Activated naive CD4-positive, alpha-beta T cell treated with anti-CD3 and anti-CD28 coated beads, Interleukin-2, amount 50 U/mL, for 72 hours (primary cell): ENCODE measurements at regions not wholly inside any gene's neighbourhood (a gene's known extent, or its start where the extent isn't known, plus 50 kb on each side); places are given as distances from the start of the nearest gene placed in this dataset.
"Not testable (repeated sequence)": the region's sequence is repeated elsewhere in the genome, so short reads cannot be mapped to it uniquely, and the experiment has no call there.

ENCODE experiments used
- ATAC-seq, 2 donors: fragments of 150-1000 bp; cut with Tn5 transposase; 2 replicates each; pipeline ENCODE4 v1.10.0; 2021; ENCODE audit warnings: mild to moderate bottlenecking in 2 of 2, moderate library complexity in 2 of 2
- DNase-seq, 2 donors: peaks; one replicate each; pipeline ENCODE4 v3.0.0; 2021 to 2022; ENCODE audit warnings: low spot score in 2 of 2
- H3K27ac Mint-ChIP-seq, 2 donors: one replicate each; pipeline ENCODE4 v1.8.0; 2022; ENCODE audit warnings: mild to moderate bottlenecking in 2 of 2, mixed read lengths in 2 of 2
- H3K36me3 Mint-ChIP-seq, 2 donors: one replicate each; pipeline ENCODE4 v1.8.0; 2022; ENCODE audit warnings: mixed read lengths in 2 of 2
- H3K9me3 Mint-ChIP-seq, 2 donors: one replicate each; pipeline ENCODE4 v1.8.0; 2022; ENCODE audit warnings: mixed read lengths in 2 of 2

GRCh38 chr4:97396605-97397004 lies 746.7 kb downstream of the STPG2 start:
- Mint-ChIP-seq H3K36me3 (peaks cover 0 to 7% of the 10 kb centered on the region in 2 donors), H3K27ac (no peak overlapping the region)
- ATAC-seq: no peak

GRCh38 chr4:97404876-97405523 lies 738.3 kb downstream of the STPG2 start:
- H3K36me3 Mint-ChIP-seq: peaks cover 6 to 12% of the 10 kb centered on the region in 2 donors
- DNase-seq (no peak), ATAC-seq (no peak)
- peaks cover 24 to 34% of the 10 kb centered on the region in 2 donors for H3K9me3 Mint-ChIP-seq
- no peak overlapping the region for H3K27ac Mint-ChIP-seq

More at GRCh38 chr4:97396605-97397004, 746.7 kb downstream of the STPG2 start:
- peaks cover 15 to 24% of the 10 kb centered on the region in 2 donors for H3K9me3 Mint-ChIP-seq
- DNase-seq: no peak

GRCh38 chr4:97411356-97411755 lies 731.9 kb downstream of the STPG2 start:
- Mint-ChIP-seq H3K9me3 (peaks cover 11 to 17% of the 10 kb centered on the region in 2 donors), H3K27ac (no peak overlapping the region), H3K36me3 (peaks cover 0 to 10% of the 10 kb centered on the region in 2 donors)
- ATAC-seq (no peak), DNase-seq (no peak)

GRCh38 chr4:97412331-97412730 lies 730.9 kb downstream of the STPG2 start:
- no peak overlapping the region for H3K27ac Mint-ChIP-seq
- no peak for ATAC-seq
- H3K9me3 Mint-ChIP-seq: peaks cover 13% of the 10 kb centered on the region in 2 donors
- peaks cover 0 to 9% of the 10 kb centered on the region in 2 donors for H3K36me3 Mint-ChIP-seq
- DNase-seq: no peak

GRCh38 chr4:97414161-97414560 lies 729.1 kb downstream of the STPG2 start:
- Mint-ChIP-seq H3K36me3 (peaks cover 0 to 14% of the 10 kb centered on the region in 2 donors), H3K9me3 (peaks cover 20 to 24% of the 10 kb centered on the region in 2 donors), H3K27ac (no peak overlapping the region)
- ATAC-seq (no peak), DNase-seq (no peak)

- H3K9me3 Mint-ChIP-seq: peaks cover 18 to 37% of the 10 kb centered on the region in 2 donors
- DNase-seq (no peak), ATAC-seq (no peak)
- H3K36me3 Mint-ChIP-seq: peaks cover 0 to 11% of the 10 kb centered on the region in 2 donors
- H3K27ac Mint-ChIP-seq: no peak overlapping the region
Observed at GRCh38 chr4:97432551-97432950, 710.7 kb downstream of the STPG2 start.

- not testable (repeated sequence) for H3K27ac Mint-ChIP-seq, H3K36me3 Mint-ChIP-seq, DNase-seq, ATAC-seq
- peaks cover 18 to 23% of the 10 kb centered on the region in 2 donors for H3K9me3 Mint-ChIP-seq
Observed at GRCh38 chr4:97437998-97438705, 705.1 kb downstream of the STPG2 start.

GRCh38 chr4:97453186-97453585 lies 690.1 kb downstream of the STPG2 start:
- peaks cover 21 to 26% of the 10 kb centered on the region in 2 donors for H3K9me3 Mint-ChIP-seq

GRCh38 chr4:97457253-97457652 lies 686.0 kb downstream of the STPG2 start:
- Mint-ChIP-seq H3K9me3 (peaks cover 13 to 26% of the 10 kb centered on the region in 2 donors), H3K27ac (no peak overlapping the region), H3K36me3 (peaks cover 0 to 11% of the 10 kb centered on the region in 2 donors)
- DNase-seq (no peak), ATAC-seq (no peak)

More at GRCh38 chr4:97453186-97453585, 690.1 kb downstream of the STPG2 start:
- DNase-seq: no peak
- ATAC-seq: no peak
- Mint-ChIP-seq H3K27ac (no peak overlapping the region), H3K36me3 (peaks cover 0 to 11% of the 10 kb centered on the region in 2 donors)

- Mint-ChIP-seq H3K9me3 (peaks cover 16 to 19% of the 10 kb centered on the region in 2 donors), H3K27ac (no peak overlapping the region), H3K36me3 (no peaks in the 10 kb centered on the region)
- ATAC-seq (no peak), DNase-seq (no peak)
Observed at GRCh38 chr4:97468272-97468671, 675.0 kb downstream of the STPG2 start.

- H3K36me3 Mint-ChIP-seq: no peaks in the 10 kb centered on the region
- DNase-seq: no peak
- no peak overlapping the region for H3K27ac Mint-ChIP-seq
- ATAC-seq: no peak
- H3K9me3 Mint-ChIP-seq: peaks cover 2 to 10% of the 10 kb centered on the region in 2 donors
Observed at GRCh38 chr4:97475621-97476020, 667.7 kb downstream of the STPG2 start.

- Mint-ChIP-seq H3K27ac (no peak overlapping the region), H3K9me3 (peaks cover 0 to 8% of the 10 kb centered on the region in 2 donors), H3K36me3 (no peaks in the 10 kb centered on the region)
- ATAC-seq (no peak), DNase-seq (no peak)
Observed at GRCh38 chr4:97477974-97478373, 665.3 kb downstream of the STPG2 start.

- DNase-seq (no peak), ATAC-seq (no peak)
- Mint-ChIP-seq H3K27ac (no peak overlapping the region), H3K36me3 (peaks cover 0 to 4% of the 10 kb centered on the region in 2 donors), H3K9me3 (peaks cover 6 to 9% of the 10 kb centered on the region in 2 donors)
Observed at GRCh38 chr4:97479388-97479787, 663.9 kb downstream of the STPG2 start.

GRCh38 chr4:97491856-97492255 lies 651.4 kb downstream of the STPG2 start:
- Mint-ChIP-seq H3K9me3 (peaks cover 17 to 19% of the 10 kb centered on the region in 2 donors), H3K27ac (no peak overlapping the region), H3K36me3 (no peaks in the 10 kb centered on the region)
- ATAC-seq: no peak
- no peak for DNase-seq

- ATAC-seq (no peak), DNase-seq (no peak)
- Mint-ChIP-seq H3K9me3 (peaks cover 15 to 17% of the 10 kb centered on the region in 2 donors), H3K27ac (no peak overlapping the region), H3K36me3 (no peaks in the 10 kb centered on the region)
Observed at GRCh38 chr4:97493815-97494518, 649.3 kb downstream of the STPG2 start.

- no peak overlapping the region for H3K27ac Mint-ChIP-seq
- ATAC-seq (no peak), DNase-seq (no peak)
- H3K36me3 Mint-ChIP-seq: no peaks in the 10 kb centered on the region
- H3K9me3 Mint-ChIP-seq: peaks cover 4 to 5% of the 10 kb centered on the region in 2 donors
Observed at GRCh38 chr4:97496298-97496873, 646.9 kb downstream of the STPG2 start.

- DNase-seq (no peak), ATAC-seq (no peak)
- Mint-ChIP-seq H3K36me3 (no peaks in the 10 kb centered on the region), H3K9me3 (no peaks in the 10 kb centered on the region), H3K27ac (no peak overlapping the region)
Observed at GRCh38 chr4:97498875-97499274, 644.4 kb downstream of the STPG2 start.
